AG20443 (cell line): ENCODE measurements at regions not wholly inside any gene's neighbourhood (a gene's known extent, or its start where the extent isn't known, plus 50 kb on each side); places are given as distances from the start of the nearest gene placed in this dataset.

Experiments used
- DNase-seq: peaks from one replicate; pipeline ENCODE4 v3.0.0; 2012; ENCODE audit warnings: low spot score, mixed read lengths

GRCh38 chr9:36764364-36765076 lies 191.8 kb downstream of the MELK start:
- no peak for DNase-seq

DNA sequence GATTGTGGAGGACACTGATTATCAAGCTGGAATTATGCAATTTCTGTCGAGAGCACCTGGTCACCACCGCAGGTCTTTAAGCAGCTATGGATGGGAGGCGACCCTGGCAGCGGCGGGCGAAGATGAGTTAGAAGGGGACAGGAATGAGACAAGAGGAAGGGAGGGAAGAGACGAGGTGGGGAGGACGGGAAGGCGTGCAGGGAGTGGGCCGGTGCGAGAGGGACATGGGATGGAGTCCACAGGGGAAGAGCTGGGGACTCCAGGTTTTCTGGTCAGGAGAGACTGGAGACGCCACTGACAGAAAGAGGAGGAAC lies 192.3 kb downstream of the MELK start:
- DNase-seq = no peak

GRCh38 chr9:36765468-36766341 lies 193.0 kb downstream of the MELK start:
- peak; percentile 27 for DNase-seq

GRCh38 chr9:36768677-36769076 lies 196.0 kb downstream of the MELK start:
- DNase-seq = no peak

DNA sequence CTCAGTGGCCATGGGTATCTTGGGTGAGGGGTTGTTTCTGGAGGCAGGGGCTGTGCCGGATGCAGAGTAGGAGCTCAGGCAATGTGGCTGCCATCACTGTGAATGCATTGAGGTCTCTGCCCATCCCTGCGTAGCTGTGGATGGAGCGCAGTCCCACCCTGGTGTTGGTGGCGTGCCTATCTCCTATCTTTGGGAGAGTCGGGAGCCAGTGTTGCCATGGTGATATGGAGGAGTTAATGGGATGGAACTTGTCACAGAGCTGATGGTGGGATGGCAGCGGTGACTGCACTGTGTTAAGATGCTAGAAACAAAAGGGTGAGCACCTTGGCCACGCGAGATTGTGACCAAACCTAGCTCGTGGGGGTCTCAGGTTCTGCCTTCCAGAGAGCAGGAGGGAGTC lies 197.3 kb downstream of the MELK start:
- no peak for DNase-seq

GRCh38 chr9:36772449-36773403 lies 200.0 kb downstream of the MELK start:
- DNase-seq = no peak

GRCh38 chr9:36778682-36779081 lies 206.0 kb downstream of the MELK start:
- DNase-seq = no peak

DNA sequence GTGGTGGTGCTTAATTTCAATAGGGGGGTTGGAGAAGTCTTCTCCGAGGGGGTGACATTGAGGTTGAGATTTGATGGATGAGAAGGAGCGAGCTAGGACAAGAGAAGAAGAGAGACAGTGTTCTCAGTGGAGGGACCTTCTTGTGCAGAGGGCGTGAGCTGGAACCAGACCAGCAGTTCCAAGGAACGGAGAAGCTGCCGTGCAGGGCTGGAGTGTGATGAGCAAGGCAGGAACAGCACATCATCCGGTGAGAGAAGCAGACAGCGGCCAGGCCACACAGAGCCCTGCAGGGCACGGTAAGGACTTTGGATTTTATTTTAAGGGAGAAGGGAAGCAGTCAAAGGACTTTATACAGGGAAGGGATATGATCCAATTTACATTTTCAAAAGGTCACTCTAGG lies 206.9 kb downstream of the MELK start:
- peak; percentile 27 for DNase-seq

DNA sequence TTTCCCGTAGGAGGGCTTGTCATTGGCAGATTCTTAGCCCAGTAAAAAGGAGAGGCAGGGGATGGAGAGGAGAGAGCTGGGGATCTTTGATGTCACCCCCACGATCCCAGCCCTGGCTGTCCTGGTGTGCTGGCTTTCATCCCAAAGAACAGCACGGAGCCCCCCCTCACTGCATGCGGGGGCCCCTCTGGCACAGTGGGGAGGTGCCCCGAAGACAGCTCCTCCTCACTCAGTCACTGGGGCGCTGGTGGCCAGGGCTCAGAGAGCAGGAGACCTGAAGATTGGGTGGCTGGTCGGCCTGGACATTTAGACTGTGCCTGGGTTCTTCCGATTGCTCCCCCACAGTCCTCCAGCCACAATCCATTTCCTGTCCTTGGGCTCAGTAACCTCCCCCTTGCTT lies 207.5 kb downstream of the MELK start:
- DNase-seq = no peak

GRCh38 chr9:36781533-36781932 lies 208.8 kb downstream of the MELK start:
- DNase-seq = no peak
